ENCODE measurements at regions not wholly inside any gene's neighbourhood (a gene's known extent, or its start where the extent isn't known, plus 50 kb on each side); places are given as distances from the start of the nearest gene placed in this dataset.

DNA sequence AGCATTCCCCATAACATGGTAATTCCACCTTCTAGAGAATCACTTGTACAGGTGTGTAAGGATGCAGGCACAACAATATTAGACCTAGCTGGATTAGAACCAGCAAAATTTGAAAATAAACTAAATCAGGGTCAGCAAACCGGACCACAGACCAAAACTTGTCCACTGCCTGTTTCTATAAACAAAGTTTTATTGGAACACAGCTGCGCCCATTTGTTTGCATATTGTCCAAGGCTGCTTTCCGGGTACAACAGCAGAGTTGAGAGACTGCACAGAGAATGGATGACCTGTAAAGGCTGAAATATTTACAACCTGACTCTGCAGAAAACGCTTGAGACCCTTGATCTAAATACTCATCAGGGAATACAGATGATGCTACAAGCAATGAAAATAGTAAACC is 73.6 kb upstream of the SLC45A1 start:
- H3K18ac ChIP-seq (ENCODE audit: low read depth in 1 of 2, low read length in 2 of 2): no peak overlapping the region
- no peak overlapping the region for H3K9ac ChIP-seq (ENCODE audit: low read length)
- H3K27ac ChIP-seq (ENCODE audit: low read length, poor library complexity, severe bottlenecking): no peak overlapping the region
- no peak overlapping the region for H3K4me2 ChIP-seq (ENCODE audit: low read length, poor library complexity, severe bottlenecking)
- H2BK120ac ChIP-seq (ENCODE audit: low read depth, low read length): no peak overlapping the region
- H2BK12ac ChIP-seq (ENCODE audit: low read length in 2 of 2): no peak overlapping the region
- no peaks in the 10 kb centered on the region for H3K79me1 ChIP-seq (replicated peaks; ENCODE audit: low read length, poor library complexity, severe bottlenecking)
- no peaks in the 10 kb centered on the region for H3K36me3 ChIP-seq (ENCODE audit: control insufficient read depth in 1 of 2, insufficient read depth in 2 of 2, low read depth in 1 of 2, low read length in 2 of 2)
- H3K14ac ChIP-seq (ENCODE audit: low read length in 2 of 2): no peak overlapping the region
- no peak for DNase-seq
- no peaks in the 10 kb centered on the region for H3K27me3 ChIP-seq (ENCODE audit: control insufficient read depth in 1 of 2, insufficient read depth in 1 of 2, low read length in 2 of 2)
- no peak overlapping the region for H2AK5ac ChIP-seq (ENCODE audit: low read length, severe bottlenecking)
- H3K23ac ChIP-seq (ENCODE audit: low read length in 2 of 2): no peak overlapping the region
- H2AFZ ChIP-seq (ENCODE audit: low read depth, low read length): no peak overlapping the region
- no peak overlapping the region for H3K4me3 ChIP-seq (ENCODE audit: insufficient read depth in 1 of 2, low read depth in 1 of 2, low read length in 2 of 2)
- no peak overlapping the region for H4K91ac ChIP-seq (ENCODE audit: low read length)
- peaks cover 2% of the 10 kb centered on the region for H3K4me1 ChIP-seq (ENCODE audit: control insufficient read depth, insufficient read depth, low read depth, low read length)
- H4K8ac ChIP-seq (ENCODE audit: low read length): no peak overlapping the region
- no peak overlapping the region for H3K4ac ChIP-seq (ENCODE audit: low read depth in 1 of 2, low read length in 2 of 2)
- H3K9me3 ChIP-seq (ENCODE audit: control insufficient read depth, low read length): no peaks in the 10 kb centered on the region
- WGBS: 75% methylated on average over 4 of the region's 4 CpGs
- no peak overlapping the region for H2BK5ac ChIP-seq (ENCODE audit: low read depth, low read length, poor library complexity, severe bottlenecking)
- no peak overlapping the region for H2BK15ac ChIP-seq (ENCODE audit: low read depth, poor library complexity, severe bottlenecking)

DNA sequence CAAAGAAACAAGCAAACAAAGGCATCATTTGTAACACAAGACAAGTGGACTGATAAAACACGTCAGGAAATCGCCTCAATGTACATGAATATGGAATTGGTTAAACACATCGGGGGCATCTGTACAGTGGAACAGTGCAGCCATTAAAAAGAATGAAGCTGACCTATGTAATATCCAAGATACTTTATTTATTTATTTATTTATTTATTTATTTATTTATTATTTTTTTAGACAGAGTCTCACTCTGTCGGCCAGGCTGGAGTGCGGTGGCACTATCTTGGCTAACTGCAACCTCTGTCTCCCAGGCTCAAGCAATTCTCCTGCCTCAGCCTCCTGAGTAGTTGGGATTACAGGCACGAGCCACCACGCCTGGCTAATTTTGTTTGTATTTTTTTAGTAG is 75.4 kb upstream of the SLC45A1 start:
- no peak overlapping the region for H3K18ac ChIP-seq (ENCODE audit: low read depth in 1 of 2, low read length in 2 of 2)
- no peak overlapping the region for H3K4ac ChIP-seq (ENCODE audit: low read depth in 1 of 2, low read length in 2 of 2)
- H3K9ac ChIP-seq (ENCODE audit: low read length): no peak overlapping the region
- no peak overlapping the region for H2BK12ac ChIP-seq (ENCODE audit: low read length in 2 of 2)
- H2AK5ac ChIP-seq (ENCODE audit: low read length, severe bottlenecking): no peak overlapping the region
- no peak overlapping the region for H4K8ac ChIP-seq (ENCODE audit: low read length)
- H3K4me2 ChIP-seq (ENCODE audit: low read length, poor library complexity, severe bottlenecking): no peak overlapping the region
- H2BK120ac ChIP-seq (ENCODE audit: low read depth, low read length): no peak overlapping the region
- H3K4me3 ChIP-seq (ENCODE audit: insufficient read depth in 1 of 2, low read depth in 1 of 2, low read length in 2 of 2): no peak overlapping the region
- no peak overlapping the region for H2BK15ac ChIP-seq (ENCODE audit: low read depth, poor library complexity, severe bottlenecking)
- no peak overlapping the region for H3K23ac ChIP-seq (ENCODE audit: low read length in 2 of 2)
- H3K4me1 ChIP-seq (ENCODE audit: control insufficient read depth, insufficient read depth, low read depth, low read length): peaks cover 9% of the 10 kb centered on the region
- no peak overlapping the region for H4K91ac ChIP-seq (ENCODE audit: low read length)
- no peak overlapping the region for H2BK5ac ChIP-seq (ENCODE audit: low read depth, low read length, poor library complexity, severe bottlenecking)
- no peaks in the 10 kb centered on the region for H3K27me3 ChIP-seq (ENCODE audit: control insufficient read depth in 1 of 2, insufficient read depth in 1 of 2, low read length in 2 of 2)
- no peaks in the 10 kb centered on the region for H3K79me1 ChIP-seq (replicated peaks; ENCODE audit: low read length, poor library complexity, severe bottlenecking)
- no peaks in the 10 kb centered on the region for H3K36me3 ChIP-seq (ENCODE audit: control insufficient read depth in 1 of 2, insufficient read depth in 2 of 2, low read depth in 1 of 2, low read length in 2 of 2)
- WGBS: 72% methylated on average over 5 of the region's 7 CpGs
- no peak overlapping the region for H2AFZ ChIP-seq (ENCODE audit: low read depth, low read length)
- H3K9me3 ChIP-seq (ENCODE audit: control insufficient read depth, low read length): no peaks in the 10 kb centered on the region
- H3K14ac ChIP-seq (ENCODE audit: low read length in 2 of 2): no peak overlapping the region
- no peak for DNase-seq
- H3K27ac ChIP-seq (ENCODE audit: low read length, poor library complexity, severe bottlenecking): no peak overlapping the region

DNA sequence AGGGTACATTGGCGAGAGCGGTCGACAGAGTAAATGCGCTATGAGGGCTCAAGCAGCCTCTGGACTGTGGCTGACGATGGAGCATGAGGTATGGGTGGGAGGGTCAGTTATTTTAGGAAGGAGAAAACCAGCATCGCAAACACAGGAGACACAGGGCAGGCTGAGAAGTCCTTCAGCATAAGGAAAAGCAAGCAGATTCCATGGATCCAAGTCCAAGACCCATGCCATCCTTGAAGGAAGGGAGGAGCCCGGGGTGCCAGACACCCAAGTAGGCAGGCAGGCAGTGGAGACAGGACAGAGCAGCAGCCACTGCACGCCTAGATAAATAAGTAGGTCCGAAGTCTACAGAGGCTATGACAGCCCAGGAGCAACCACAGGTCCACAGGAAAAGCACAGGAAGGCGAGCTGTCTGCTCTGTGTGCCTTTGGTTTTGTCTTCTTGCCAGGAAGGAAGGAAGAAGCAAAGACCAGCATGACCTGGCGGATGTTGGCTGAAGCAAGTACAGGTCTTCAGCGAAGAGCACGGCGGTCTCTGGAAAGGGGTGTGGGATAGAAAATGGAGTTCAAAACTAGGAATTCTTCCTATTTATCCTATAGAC is 76.4 kb upstream of the SLC45A1 start:
- H3K27me3 ChIP-seq (ENCODE audit: control insufficient read depth in 1 of 2, insufficient read depth in 1 of 2, low read length in 2 of 2): no peaks in the 10 kb centered on the region
- peak overlapping the region; percentile 14 to 55 for H2BK12ac ChIP-seq (ENCODE audit: low read length in 2 of 2)
- peak overlapping the region; percentile 18 for H4K91ac ChIP-seq (ENCODE audit: low read length)
- peak overlapping the region; percentile 63 for H4K8ac ChIP-seq (ENCODE audit: low read length)
- H3K4me2 ChIP-seq (ENCODE audit: low read length, poor library complexity, severe bottlenecking): no peak overlapping the region
- H3K36me3 ChIP-seq (ENCODE audit: control insufficient read depth in 1 of 2, insufficient read depth in 2 of 2, low read depth in 1 of 2, low read length in 2 of 2): no peaks in the 10 kb centered on the region
- H2BK5ac ChIP-seq (ENCODE audit: low read depth, low read length, poor library complexity, severe bottlenecking): no peak overlapping the region
- H3K9ac ChIP-seq (ENCODE audit: low read length): no peak overlapping the region
- H3K4ac ChIP-seq (ENCODE audit: low read depth in 1 of 2, low read length in 2 of 2): no peak overlapping the region
- no peak overlapping the region for H3K4me3 ChIP-seq (ENCODE audit: insufficient read depth in 1 of 2, low read depth in 1 of 2, low read length in 2 of 2)
- H2AFZ ChIP-seq (ENCODE audit: low read depth, low read length): no peak overlapping the region
- no peak overlapping the region for H2BK15ac ChIP-seq (ENCODE audit: low read depth, poor library complexity, severe bottlenecking)
- H3K4me1 ChIP-seq (ENCODE audit: control insufficient read depth, insufficient read depth, low read depth, low read length): peaks cover 9% of the 10 kb centered on the region
- no peak overlapping the region for H3K23ac ChIP-seq (ENCODE audit: low read length in 2 of 2)
- H3K27ac ChIP-seq (ENCODE audit: low read length, poor library complexity, severe bottlenecking): no peak overlapping the region
- no peak overlapping the region for H3K14ac ChIP-seq (ENCODE audit: low read length in 2 of 2)
- 99% methylated on average over 12 of the region's 14 CpGs for WGBS
- DNase-seq: no peak
- H3K18ac ChIP-seq (ENCODE audit: low read depth in 1 of 2, low read length in 2 of 2): peak overlapping the region; percentile 1 to 19
- H2BK120ac ChIP-seq (ENCODE audit: low read depth, low read length): no peak overlapping the region
- no peaks in the 10 kb centered on the region for H3K9me3 ChIP-seq (ENCODE audit: control insufficient read depth, low read length)
- H2AK5ac ChIP-seq (ENCODE audit: low read length, severe bottlenecking): no peak overlapping the region
- no peaks in the 10 kb centered on the region for H3K79me1 ChIP-seq (replicated peaks; ENCODE audit: low read length, poor library complexity, severe bottlenecking)

GRCh38 chr1:8239306-8240023 is 78.4 kb upstream of the SLC45A1 start:
- no peaks in the 10 kb centered on the region for H3K9me3 ChIP-seq (ENCODE audit: control insufficient read depth, low read length)
- peak overlapping the region; percentile 33 for H3K9ac ChIP-seq (ENCODE audit: low read length)
- H2AK5ac ChIP-seq (ENCODE audit: low read length, severe bottlenecking): peak overlapping the region; percentile 65
- peaks cover 9% of the 10 kb centered on the region for H3K4me1 ChIP-seq (ENCODE audit: control insufficient read depth, insufficient read depth, low read depth, low read length)
- no peaks in the 10 kb centered on the region for H3K36me3 ChIP-seq (ENCODE audit: control insufficient read depth in 1 of 2, insufficient read depth in 2 of 2, low read depth in 1 of 2, low read length in 2 of 2)
- peak overlapping the region; percentile 21 for H2BK15ac ChIP-seq (ENCODE audit: low read depth, poor library complexity, severe bottlenecking)
- H3K79me1 ChIP-seq (replicated peaks; ENCODE audit: low read length, poor library complexity, severe bottlenecking): no peaks in the 10 kb centered on the region
- no peak overlapping the region for H3K23ac ChIP-seq (ENCODE audit: low read length in 2 of 2)
- peak; percentile 89 for DNase-seq
- H4K8ac ChIP-seq (ENCODE audit: low read length): peak overlapping the region; percentile 79
- H3K27me3 ChIP-seq (ENCODE audit: control insufficient read depth in 1 of 2, insufficient read depth in 1 of 2, low read length in 2 of 2): no peaks in the 10 kb centered on the region
- H3K18ac ChIP-seq (ENCODE audit: low read depth in 1 of 2, low read length in 2 of 2): peak overlapping the region; percentile 75 to 83
- H2AFZ ChIP-seq (ENCODE audit: low read depth, low read length): no peak overlapping the region
- H2BK12ac ChIP-seq (ENCODE audit: low read length in 2 of 2): peak overlapping the region; percentile 78 to 98
- H3K4me3 ChIP-seq (ENCODE audit: insufficient read depth in 1 of 2, low read depth in 1 of 2, low read length in 2 of 2): no peak overlapping the region
- no peak overlapping the region for H3K14ac ChIP-seq (ENCODE audit: low read length in 2 of 2)
- H3K4ac ChIP-seq (ENCODE audit: low read depth in 1 of 2, low read length in 2 of 2): peak overlapping the region; percentile 34 to 80
- H2BK120ac ChIP-seq (ENCODE audit: low read depth, low read length): peak overlapping the region; percentile 57
- H3K4me2 ChIP-seq (ENCODE audit: low read length, poor library complexity, severe bottlenecking): no peak overlapping the region
- WGBS: 37% methylated on average over 13 of the region's 14 CpGs
- H3K27ac ChIP-seq (ENCODE audit: low read length, poor library complexity, severe bottlenecking): no peak overlapping the region
- peak overlapping the region; percentile 65 for H4K91ac ChIP-seq (ENCODE audit: low read length)
- peak overlapping the region; percentile 35 for H2BK5ac ChIP-seq (ENCODE audit: low read depth, low read length, poor library complexity, severe bottlenecking)

Measured in mesenchymal stem cell (in vitro differentiated cells and primary cell).